Astrocyte (in vitro differentiated cells and primary cell): ENCODE measurements at regions not wholly inside any gene's neighbourhood (a gene's known extent, or its start where the extent isn't known, plus 50 kb on each side); places are given as distances from the start of the nearest gene placed in this dataset.

Source experiments
- EZH2 ChIP-seq: IDR thresholded peaks from 2 replicates; pipeline ENCODE4 v1.6.1; 2012; ENCODE audit warnings: mild to moderate bottlenecking, low read length, inconsistent platforms; ENCODE audit not compliant: insufficient read depth
- TF ChIP-seq, protein P1 (sequence below): IDR thresholded peaks from 2 replicates; pipeline ENCODE4 v1.5.1; 2011; ENCODE audit warnings: low read depth, mild to moderate bottlenecking, inconsistent platforms, low read length, moderate library complexity; ENCODE audit not compliant: insufficient read depth

DNA sequence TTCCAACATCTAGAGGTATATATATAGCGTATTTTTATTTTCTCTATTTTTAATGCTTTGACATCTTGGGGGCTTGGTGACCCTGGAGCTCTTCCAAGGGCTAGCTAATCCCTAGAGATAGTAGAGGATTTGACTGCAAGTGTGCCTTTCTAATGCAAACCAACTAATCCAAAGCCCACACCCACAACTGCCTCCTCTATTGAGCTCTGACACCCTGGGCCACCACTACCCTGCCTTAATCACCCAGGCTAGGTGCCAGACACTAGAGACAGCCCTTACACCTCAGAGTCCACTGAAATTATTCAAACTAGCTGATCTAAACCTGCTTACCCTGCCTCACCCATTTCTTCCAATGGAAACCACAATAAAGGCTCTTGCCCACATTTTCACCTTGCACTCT, 69.6 kb upstream of the ATXN3L start:
- TF ChIP-seq, protein P1, sequence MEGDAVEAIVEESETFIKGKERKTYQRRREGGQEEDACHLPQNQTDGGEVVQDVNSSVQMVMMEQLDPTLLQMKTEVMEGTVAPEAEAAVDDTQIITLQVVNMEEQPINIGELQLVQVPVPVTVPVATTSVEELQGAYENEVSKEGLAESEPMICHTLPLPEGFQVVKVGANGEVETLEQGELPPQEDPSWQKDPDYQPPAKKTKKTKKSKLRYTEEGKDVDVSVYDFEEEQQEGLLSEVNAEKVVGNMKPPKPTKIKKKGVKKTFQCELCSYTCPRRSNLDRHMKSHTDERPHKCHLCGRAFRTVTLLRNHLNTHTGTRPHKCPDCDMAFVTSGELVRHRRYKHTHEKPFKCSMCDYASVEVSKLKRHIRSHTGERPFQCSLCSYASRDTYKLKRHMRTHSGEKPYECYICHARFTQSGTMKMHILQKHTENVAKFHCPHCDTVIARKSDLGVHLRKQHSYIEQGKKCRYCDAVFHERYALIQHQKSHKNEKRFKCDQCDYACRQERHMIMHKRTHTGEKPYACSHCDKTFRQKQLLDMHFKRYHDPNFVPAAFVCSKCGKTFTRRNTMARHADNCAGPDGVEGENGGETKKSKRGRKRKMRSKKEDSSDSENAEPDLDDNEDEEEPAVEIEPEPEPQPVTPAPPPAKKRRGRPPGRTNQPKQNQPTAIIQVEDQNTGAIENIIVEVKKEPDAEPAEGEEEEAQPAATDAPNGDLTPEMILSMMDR, result no peak
- no peak for TF ChIP-seq EZH2
